Heart right ventricle (tissue), 16 donors: ENCODE measurements at regions not wholly inside any gene's neighbourhood (a gene's known extent, or its start where the extent isn't known, plus 50 kb on each side); places are given as distances from the start of the nearest gene placed in this dataset.

Experiments used
- ATAC-seq, 8 donors: fragments of 200-7000 bp; cut with Tn5 transposase; one replicate each; pipeline ENCODE4 v1.9.1; 2020; ENCODE audit warnings: mild to moderate bottlenecking in 8 of 8, moderate library complexity in 8 of 8, moderate number of reproducible peaks in 1 of 8
- DNase-seq, 2 donors: peaks; one replicate each; pipeline ENCODE4 v3.0.0-alpha.2; 2020
- H3K27ac ChIP-seq, 10 donors: fragments of 200-600 bp; sonication (generic) in 2 of 10; one replicate each; pipeline versions ENCODE4 v1.5.0 to v1.8.0; 2020 to 2022; ENCODE audit warnings: mild to moderate bottlenecking in 3 of 10
- H3K27me3 ChIP-seq, 7 donors: fragments of 200-600 bp; one replicate each; pipeline ENCODE4 v1.8.0; 2021 to 2022; ENCODE audit warnings: mild to moderate bottlenecking in 2 of 7
- H3K36me3 ChIP-seq, 9 donors: fragments of 200-600 bp; sonication (generic) in 1 of 9; one replicate each; pipeline versions ENCODE4 v1.5.0 to v1.8.0; 2020 to 2022; ENCODE audit warnings: mild to moderate bottlenecking in 2 of 9
- H3K4me1 ChIP-seq, 9 donors: fragments of 200-600 bp; sonication (generic) in 1 of 9; one replicate each; pipeline versions ENCODE4 v1.5.0 to v1.8.0; 2020 to 2022; ENCODE audit warnings: mild to moderate bottlenecking in 4 of 9
- H3K4me3 ChIP-seq, 10 donors: fragments of 200-600 bp; sonication (generic) in 2 of 10; one replicate each; pipeline versions ENCODE4 v1.5.0 to v1.8.0; 2020 to 2022; ENCODE audit warnings: mild to moderate bottlenecking in 7 of 10, moderate library complexity in 2 of 10
- H3K9me3 ChIP-seq, 11 donors: fragments of 200-600 bp in 10 of 11; sonication (generic) in 2 of 11; one replicate each; pipeline versions ENCODE4 v1.5.0 to v1.8.0; 2013 to 2022; ENCODE audit warnings: mild to moderate bottlenecking in 2 of 11, control low read depth in 1 of 11, moderate library complexity in 1 of 11
- WGBS, 2 donors: extraction: QIAGEN DNeasy Blood & Tissue Kit; methylation state at CpG; one replicate each; pipeline ENCODE4 v1.1.7; 2013; ENCODE audit warnings: inconsistent platforms in 1 of 2; 5-methylcytosine and 5-hydroxymethylcytosine counted together
- intact Hi-C, 10 donors: fragments of 100-400 bp; cut with DNase I; formaldehyde crosslinking; loops; one replicate each; pipeline versions ENCODE4 v1.11.1 to v1.14.2; 2022
- TF ChIP-seq, protein P1 (sequence below), 9 donors: fragments of 200-600 bp; sonication (generic) in 2 of 9; IDR thresholded peaks; one replicate each; pipeline versions ENCODE4 v1.5.0 to v1.8.0; 2021 to 2022; ENCODE audit warnings: antibody characterized with exemption in 9 of 9, mild to moderate bottlenecking in 5 of 9, moderate library complexity in 1 of 9
- donor health status: Arrhythmogenic right ventricular cardiomyopathy.
- donor health status: ischemic (EF 13 %, LVEDD 7.1; RV severe dilation, severe dysfunction).
- donor health status: healthy with polysubstance abuse.
- donor health status: DM: no; HTN: yes; CAD: no.
- donor health status: DM: no; HTN: no; CAD: no.
- donor health status: ischemic (EF 25% LVEDD 6.9; RV normal size, moderate dysfunction).
- donor health status: ischemic (EF 25% LVEDD 5.7; RV mildly dilated, moderate dysfunction).
- donor health status: healthy.
- donor health status: DM: yes; HTN: yes; CAD: no.
- donor health status: Ischemic cardiomyopathy.
- donor health status: ischemic (EF 35%, LVEDD 5.7; RV mildly dilated, moderate dysfunction).
- donor health status: nonischemic (EF 11% LVEDD 7.7; RV severe dilation, severe dysfunction).
- donor health status: DM: yes; HTN: yes; CAD: no.
- donor health status: PGD.
- donor health status: ischemic (EF 29% LVEDD 5.4; RV normal size, mild dysfunction).
- donor health status: nonischemic (EF 23%, LVEDD 6.1; RV moderate dilation, normal function).

DNA sequence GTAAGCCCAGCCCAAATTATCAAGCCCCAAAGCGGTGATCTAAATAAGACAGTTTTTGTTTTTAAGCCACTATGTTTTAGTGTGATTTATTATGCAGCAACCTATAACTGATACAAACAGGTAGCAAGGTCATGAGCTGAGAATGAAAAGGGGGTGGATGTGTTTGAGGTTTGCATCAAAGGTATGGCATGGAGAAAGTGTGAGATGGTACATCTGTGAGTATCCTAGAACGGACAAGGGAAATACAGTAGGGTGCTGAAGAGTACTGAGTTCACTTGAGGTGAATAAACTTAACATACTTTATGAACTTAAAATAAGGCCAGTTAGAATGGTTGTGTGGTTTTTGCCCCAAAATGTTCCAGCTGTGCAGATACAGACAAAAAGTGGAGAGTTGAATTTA is 286.0 kb upstream of the B3GALT2 start:
- Histone ChIP-seq H3K4me1 (no peaks in the 10 kb centered on the region), H3K36me3 (no peaks in the 10 kb centered on the region), H3K27me3 (no peaks in the 10 kb centered on the region), H3K9me3 (no peaks in the 10 kb centered on the region), H3K27ac (no peak overlapping the region), H3K4me3 (no peak overlapping the region)
- TF ChIP-seq, protein P1, sequence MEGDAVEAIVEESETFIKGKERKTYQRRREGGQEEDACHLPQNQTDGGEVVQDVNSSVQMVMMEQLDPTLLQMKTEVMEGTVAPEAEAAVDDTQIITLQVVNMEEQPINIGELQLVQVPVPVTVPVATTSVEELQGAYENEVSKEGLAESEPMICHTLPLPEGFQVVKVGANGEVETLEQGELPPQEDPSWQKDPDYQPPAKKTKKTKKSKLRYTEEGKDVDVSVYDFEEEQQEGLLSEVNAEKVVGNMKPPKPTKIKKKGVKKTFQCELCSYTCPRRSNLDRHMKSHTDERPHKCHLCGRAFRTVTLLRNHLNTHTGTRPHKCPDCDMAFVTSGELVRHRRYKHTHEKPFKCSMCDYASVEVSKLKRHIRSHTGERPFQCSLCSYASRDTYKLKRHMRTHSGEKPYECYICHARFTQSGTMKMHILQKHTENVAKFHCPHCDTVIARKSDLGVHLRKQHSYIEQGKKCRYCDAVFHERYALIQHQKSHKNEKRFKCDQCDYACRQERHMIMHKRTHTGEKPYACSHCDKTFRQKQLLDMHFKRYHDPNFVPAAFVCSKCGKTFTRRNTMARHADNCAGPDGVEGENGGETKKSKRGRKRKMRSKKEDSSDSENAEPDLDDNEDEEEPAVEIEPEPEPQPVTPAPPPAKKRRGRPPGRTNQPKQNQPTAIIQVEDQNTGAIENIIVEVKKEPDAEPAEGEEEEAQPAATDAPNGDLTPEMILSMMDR (IDR thresholded peaks at IDR 0.05) = no peak
- ATAC-seq (no peak), DNase-seq (no peak)
- WGBS, 2 donors = 91 to 94% methylated on average over 2 of the region's 2 CpGs
- intact Hi-C loops = no loop called here

DNA sequence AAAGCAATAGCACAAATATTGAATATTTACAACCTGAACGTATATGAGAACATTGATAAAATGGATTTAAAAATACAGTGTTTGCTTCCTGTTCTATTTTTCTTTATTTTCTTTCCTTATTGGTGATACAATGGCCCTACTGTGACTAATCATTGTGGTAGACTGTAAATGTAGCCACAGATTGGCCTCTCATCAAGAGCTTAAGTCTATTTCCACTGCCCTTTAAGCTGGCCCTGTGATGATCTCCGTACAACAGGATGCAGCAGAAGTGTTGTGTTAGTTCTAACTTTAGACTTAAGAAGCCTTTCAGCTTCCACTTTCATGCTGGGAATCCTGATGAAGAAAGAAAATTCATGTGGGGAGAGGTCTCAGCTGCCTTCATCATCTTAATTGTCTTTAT is 285.6 kb upstream of the B3GALT2 start:
- DNase-seq = no peak
- Histone ChIP-seq H3K27me3 (no peaks in the 10 kb centered on the region), H3K27ac (no peak overlapping the region), H3K9me3 (no peaks in the 10 kb centered on the region), H3K4me1 (no peaks in the 10 kb centered on the region), H3K4me3 (no peak overlapping the region), H3K36me3 (no peaks in the 10 kb centered on the region)
- no peak for ATAC-seq
- intact Hi-C loops = no loop called here
- 72 to 83% methylated on average over 2 of the region's 2 CpGs for WGBS, 2 donors
- TF ChIP-seq, protein P1 (IDR thresholded peaks at IDR 0.05) = no peak

DNA sequence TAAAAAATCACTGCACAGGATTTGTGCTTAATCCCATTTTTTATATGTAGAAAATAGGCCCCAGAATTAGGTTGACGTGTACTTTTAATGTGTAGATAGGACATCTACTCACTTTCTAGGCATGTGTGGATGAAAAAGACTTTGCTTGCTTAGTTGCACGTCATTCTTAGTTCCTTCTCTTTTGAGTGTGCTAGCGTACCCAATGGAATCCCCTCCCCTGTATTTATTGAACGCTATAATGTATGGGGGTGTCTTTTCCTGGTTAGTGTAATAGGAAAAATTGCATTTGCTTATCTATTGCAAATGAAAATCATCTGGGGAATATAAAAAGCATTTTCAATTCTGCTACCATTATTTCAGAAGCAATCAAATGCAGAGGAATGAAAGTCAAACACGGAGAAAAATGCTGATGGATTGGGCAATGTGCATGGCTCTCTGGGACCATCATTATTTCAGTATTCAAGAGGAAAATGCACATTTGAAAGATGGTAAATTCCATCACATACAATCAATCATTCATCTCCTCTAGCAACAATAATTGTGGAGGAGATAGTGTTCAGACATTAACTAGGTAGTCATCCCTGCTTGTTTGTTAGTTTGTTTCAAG is 277.0 kb upstream of the B3GALT2 start:
- Histone ChIP-seq H3K4me1 (peaks cover 0 to 4% (median 0%) of the 10 kb centered on the region in 9 donors), H3K9me3 (no peaks in the 10 kb centered on the region), H3K4me3 (no peak overlapping the region), H3K27ac (no peak overlapping the region), H3K27me3 (no peaks in the 10 kb centered on the region), H3K36me3 (no peaks in the 10 kb centered on the region)
- ATAC-seq (no peak), DNase-seq (no peak)
- 89 to 93% methylated on average over 5 of the region's 5 CpGs for WGBS, 2 donors
- TF ChIP-seq, protein P1 (IDR thresholded peaks at IDR 0.05) = no peak
- intact Hi-C loops = no loop called here

DNA sequence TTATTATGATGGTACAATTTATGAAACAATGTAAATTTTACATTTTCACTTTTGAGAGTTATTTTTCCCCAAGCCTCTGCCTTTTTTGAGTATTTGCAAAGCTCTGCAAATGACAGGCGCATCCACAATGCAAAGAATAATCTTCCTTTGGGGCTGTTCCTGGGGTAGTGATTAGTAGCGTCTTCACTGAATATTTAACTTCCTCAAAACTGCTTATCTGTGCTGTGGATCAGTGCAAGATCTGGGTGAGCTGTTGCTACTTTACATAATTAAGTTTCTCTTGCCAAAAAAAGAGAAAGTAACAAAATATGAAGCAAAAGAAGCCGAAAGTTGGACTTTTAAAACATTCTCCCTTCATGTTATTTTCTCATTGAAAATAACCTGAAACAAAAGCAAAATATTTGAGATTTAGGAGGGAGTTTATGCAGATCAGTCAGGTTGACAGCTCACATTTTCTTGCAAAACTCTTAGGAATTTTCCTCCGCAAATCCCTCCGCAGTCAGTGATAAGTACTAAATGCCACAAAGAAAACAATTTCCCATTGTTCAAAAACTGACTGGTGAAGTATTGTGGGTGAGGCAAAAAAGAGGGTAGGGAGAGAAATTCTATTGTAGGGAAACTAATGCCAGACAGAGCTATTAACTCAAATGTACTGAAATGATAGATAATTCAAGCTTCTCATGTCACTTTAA is 276.4 kb upstream of the B3GALT2 start:
- no peaks in the 10 kb centered on the region for H3K36me3 ChIP-seq
- ATAC-seq = no peak
- no peaks in the 10 kb centered on the region for H3K27me3 ChIP-seq
- intact Hi-C loops = no loop called here
- H3K4me1 ChIP-seq = peaks cover 0 to 4% (median 0%) of the 10 kb centered on the region in 9 donors
- no peak overlapping the region for H3K27ac ChIP-seq
- TF ChIP-seq, protein P1 (IDR thresholded peaks at IDR 0.05) = no peak
- no peak overlapping the region for H3K4me3 ChIP-seq
- H3K9me3 ChIP-seq = no peaks in the 10 kb centered on the region
- WGBS, 2 donors = 57 to 68% methylated on average over 5 of the region's 5 CpGs
- DNase-seq = no peak
